ENCODE measurements at regions not wholly inside any gene's neighbourhood (a gene's known extent, or its start where the extent isn't known, plus 50 kb on each side); places are given as distances from the start of the nearest gene placed in this dataset.

GRCh38 chr5:163950248-163950647 is 444.8 kb downstream of the MAT2B start:
- Histone ChIP-seq H3K4me1 (ENCODE audit: control insufficient read depth, extremely low read depth, insufficient read depth, low read length) (no peaks in the 10 kb centered on the region), H3K9me3 (replicated peaks; ENCODE audit: control insufficient read depth, insufficient read depth, low read length) (no peaks in the 10 kb centered on the region), H3K27me3 (ENCODE audit: control insufficient read depth in 2 of 2, insufficient read depth in 2 of 2, low read length in 2 of 2) (no peaks in the 10 kb centered on the region), H4K20me1 (replicated peaks; ENCODE audit: control insufficient read depth, extremely low read depth, insufficient read depth, low read length) (no peaks in the 10 kb centered on the region), H3K9ac (replicated peaks; ENCODE audit: extremely low read depth, insufficient read depth, low read length) (no peak overlapping the region), H3K36me3 (ENCODE audit: control insufficient read depth in 2 of 2, extremely low read depth in 1 of 2, insufficient read depth in 2 of 2, low read length in 2 of 2) (no peaks in the 10 kb centered on the region), H3K79me2 (ENCODE audit: control insufficient read depth, insufficient read depth, low read length) (no peaks in the 10 kb centered on the region), H3K4me2 (ENCODE audit: insufficient read depth, low read length) (no peak overlapping the region), H3K9me1 (replicated peaks; ENCODE audit: control insufficient read depth, extremely low read depth, insufficient read depth, low read length) (no peaks in the 10 kb centered on the region), H2AFZ (ENCODE audit: low read depth, low read length) (no peak overlapping the region), H3K4me3 (replicated peaks in 1 of 3; ENCODE audit: insufficient read depth in 1 of 3, low read depth in 1 of 3, low read length in 3 of 3) (no peak overlapping the region), H3K27ac (ENCODE audit: insufficient read depth, low read depth, low read length) (no peak overlapping the region)
- BruUV-seq (replicated peaks): no TSS peak
- dilution Hi-C loops (cut with MboI; ENCODE audit: extremely low pct_ligation_motif_present, low sequenced_read_pairs) (no loop called here), intact Hi-C loops (cut with micrococcal nuclease) (no loop called here)
- POLR2A ChIA-PET: no interaction called here
- no peak for FAIRE-seq
- CTCF ChIA-PET: no interaction called here
- TF ChIP-seq POLR2AphosphoS5 (IDR thresholded peaks at IDR 0.05; ENCODE audit: insufficient read depth, low read depth, low read length): no peak
- TF ChIP-seq FOS (IDR thresholded peaks at IDR 0.05; ENCODE audit: borderline replicate concordance, insufficient read depth, low read length): no peak
- TF ChIP-seq POLR2A (IDR thresholded peaks at IDR 0.05; ENCODE audit: low read depth, low read length): no peak
- TF ChIP-seq, protein P1, sequence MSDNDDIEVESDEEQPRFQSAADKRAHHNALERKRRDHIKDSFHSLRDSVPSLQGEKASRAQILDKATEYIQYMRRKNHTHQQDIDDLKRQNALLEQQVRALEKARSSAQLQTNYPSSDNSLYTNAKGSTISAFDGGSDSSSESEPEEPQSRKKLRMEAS (IDR thresholded peaks at IDR 0.05; ENCODE audit: insufficient read depth, insufficient read length): no peak
- TF ChIP-seq JUN (IDR thresholded peaks at IDR 0.05; ENCODE audit: borderline replicate concordance, insufficient read depth, insufficient read length, low read depth): no peak
- no peak for TF ChIP-seq EZH2 (IDR thresholded peaks at IDR 0.05; ENCODE audit: borderline replicate concordance, low read depth, low read length, severe bottlenecking)
- TF ChIP-seq CTCF (IDR thresholded peaks at IDR 0.05; ENCODE audit: extremely low read depth in 1 of 2, insufficient read depth in 1 of 2, low read depth in 1 of 2, low read length in 2 of 2): no peak
- TF ChIP-seq GATA2 (IDR thresholded peaks at IDR 0.05; ENCODE audit: insufficient read depth, insufficient read length, low read depth, low read length): no peak
- no peak for TF ChIP-seq MYC (IDR thresholded peaks at IDR 0.05; ENCODE audit: low read depth, low read length)
- no peak for DNase-seq (ENCODE audit: low read depth, low spot score)

Data from endothelial cell of umbilical vein (primary cell).